ENCODE measurements at regions not wholly inside any gene's neighbourhood (a gene's known extent, or its start where the extent isn't known, plus 50 kb on each side); places are given as distances from the start of the nearest gene placed in this dataset.
A peak's percentile ranks its signal among the peaks of the same experiment; 100 is the strongest.

- H3K27ac ChIP-seq = no peak overlapping the region
- TF ChIP-seq CTCF (conservative IDR thresholded peaks at IDR 0.05) = no peak
- TF ChIP-seq ZFX (IDR thresholded peaks at IDR 0.05) = no peak
Measured at GRCh38 chr3:16824081-16824696, 60.6 kb upstream of the PLCL2 start.

- no peak overlapping the region for H3K27ac ChIP-seq
- no peak for TF ChIP-seq ZFX (IDR thresholded peaks at IDR 0.05)
- TF ChIP-seq CTCF (conservative IDR thresholded peaks at IDR 0.05) = no peak
Measured at GRCh38 chr3:16825617-16826204, 59.0 kb upstream of the PLCL2 start.

DNA sequence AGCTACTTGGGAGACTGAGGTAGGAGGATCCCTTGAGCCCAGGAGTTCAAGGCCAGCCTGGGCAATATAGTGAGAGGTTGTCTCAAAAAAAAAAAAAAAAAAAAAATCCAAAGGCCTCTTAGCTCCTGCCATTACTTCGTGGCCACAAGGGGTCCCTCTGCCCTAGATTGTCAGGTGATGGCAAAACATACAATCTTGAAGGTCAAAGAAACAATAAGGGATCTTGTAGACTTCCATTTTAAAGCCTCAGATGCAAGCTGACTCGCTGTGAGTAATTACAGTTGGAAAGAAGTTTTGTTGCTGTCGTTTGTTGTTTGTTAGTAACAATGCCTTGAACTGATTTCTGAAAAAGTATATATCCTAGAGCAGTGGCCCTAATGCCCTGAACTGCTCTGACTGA, 55.9 kb upstream of the PLCL2 start:
- TF ChIP-seq CTCF (conservative IDR thresholded peaks at IDR 0.05) (peak; percentile 52), ZFX (IDR thresholded peaks at IDR 0.05) (no peak)
- H3K27ac ChIP-seq = no peak overlapping the region

DNA sequence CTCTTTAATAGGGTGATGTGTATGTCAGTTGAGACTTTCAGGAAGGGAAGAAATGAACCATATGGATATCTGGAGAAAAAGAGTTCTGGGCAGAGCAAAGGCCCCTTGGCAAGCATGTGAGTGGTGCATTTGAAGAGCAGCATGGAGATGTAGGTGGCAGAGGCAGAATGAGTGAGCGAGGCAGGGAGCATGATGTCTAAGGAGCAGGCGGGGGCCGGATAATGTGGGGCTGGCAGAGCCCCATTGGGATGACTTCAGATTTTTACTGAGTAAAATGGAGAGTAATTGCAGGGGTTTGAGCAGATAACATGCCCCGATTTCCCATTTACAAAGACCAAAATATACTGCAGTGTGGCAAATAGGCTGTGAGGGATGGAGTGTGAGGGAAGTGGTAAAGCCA, 52.9 kb upstream of the PLCL2 start:
- TF ChIP-seq ZFX (IDR thresholded peaks at IDR 0.05) (no peak), CTCF (conservative IDR thresholded peaks at IDR 0.05) (no peak)
- H3K27ac ChIP-seq = no peak overlapping the region

DNA sequence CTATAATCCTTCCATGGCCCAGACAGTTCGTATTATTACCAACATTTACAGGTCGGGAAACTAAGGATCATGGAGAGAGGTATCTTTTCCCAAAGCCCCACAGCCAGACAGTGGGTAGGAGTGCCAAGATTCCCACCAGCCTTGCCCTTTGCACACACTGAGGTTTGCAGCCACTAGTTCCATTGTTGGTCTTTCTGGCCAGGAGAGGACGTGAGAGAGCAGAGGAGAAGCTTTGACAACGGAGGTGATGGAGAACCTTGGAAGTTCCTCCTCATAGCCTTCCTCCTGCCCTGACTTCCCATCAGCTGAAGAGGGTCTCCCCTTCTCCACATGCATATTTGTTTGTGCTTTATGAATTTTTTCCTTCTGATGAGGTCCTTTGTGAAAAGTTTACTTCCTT, 50.5 kb upstream of the PLCL2 start:
- TF ChIP-seq CTCF (conservative IDR thresholded peaks at IDR 0.05) = no peak
- no peak for TF ChIP-seq ZFX (IDR thresholded peaks at IDR 0.05)
- no peak overlapping the region for H3K27ac ChIP-seq

- TF ChIP-seq ZFX (IDR thresholded peaks at IDR 0.05) (no peak), CTCF (conservative IDR thresholded peaks at IDR 0.05) (no peak)
- no peak overlapping the region for H3K27ac ChIP-seq
Measured at GRCh38 chr3:16834753-16835152, 50.0 kb upstream of the PLCL2 start.
